ENCODE measurements at regions not wholly inside any gene's neighbourhood (a gene's known extent, or its start where the extent isn't known, plus 50 kb on each side); places are given as distances from the start of the nearest gene placed in this dataset.

- DNase-seq (ENCODE audit: low read depth) = no peak
- no peak for TF ChIP-seq CTCF (IDR thresholded peaks at IDR 0.05; ENCODE audit: insufficient read depth, low read depth, low read length)
- H3K4me3 ChIP-seq (ENCODE audit: low read depth, low read length) = no peak overlapping the region
These were observed 407.5 kb upstream of the CELF2 start for GRCh38 chr10:10610171-10610570.

GRCh38 chr10:10612151-10612550 is 405.5 kb upstream of the CELF2 start:
- TF ChIP-seq CTCF (IDR thresholded peaks at IDR 0.05; ENCODE audit: insufficient read depth, low read depth, low read length) = no peak
- no peak for DNase-seq (ENCODE audit: low read depth)
- no peak overlapping the region for H3K4me3 ChIP-seq (ENCODE audit: low read depth, low read length)

GRCh38 chr10:10613656-10614244 is 403.9 kb upstream of the CELF2 start:
- no peak overlapping the region for H3K4me3 ChIP-seq (ENCODE audit: low read depth, low read length)
- peak; percentile 41 for DNase-seq (ENCODE audit: low read depth)
- no peak for TF ChIP-seq CTCF (IDR thresholded peaks at IDR 0.05; ENCODE audit: insufficient read depth, low read depth, low read length)

DNA sequence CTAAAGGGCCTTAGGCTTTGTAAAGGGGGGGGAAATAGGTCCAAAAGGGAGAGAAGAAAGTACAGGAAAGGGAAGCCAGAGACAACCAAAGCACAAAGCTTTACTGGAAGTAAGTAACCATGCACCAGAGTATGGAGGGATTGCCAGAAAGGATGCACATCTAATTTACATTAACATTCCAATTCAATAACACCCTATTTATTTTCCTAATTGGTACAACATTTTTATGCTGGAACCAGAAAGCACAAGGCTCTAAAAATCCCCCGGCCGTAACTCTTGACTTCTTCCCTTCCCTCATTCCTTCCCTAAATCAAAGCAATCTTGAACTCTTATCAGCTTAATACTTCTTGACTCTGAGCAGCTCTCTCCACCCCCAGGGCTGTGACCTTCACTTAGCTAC is 400.0 kb upstream of the CELF2 start:
- no peak for DNase-seq (ENCODE audit: low read depth)
- no peak for TF ChIP-seq CTCF (IDR thresholded peaks at IDR 0.05; ENCODE audit: insufficient read depth, low read depth, low read length)
- H3K4me3 ChIP-seq (ENCODE audit: low read depth, low read length) = no peak overlapping the region

DNA sequence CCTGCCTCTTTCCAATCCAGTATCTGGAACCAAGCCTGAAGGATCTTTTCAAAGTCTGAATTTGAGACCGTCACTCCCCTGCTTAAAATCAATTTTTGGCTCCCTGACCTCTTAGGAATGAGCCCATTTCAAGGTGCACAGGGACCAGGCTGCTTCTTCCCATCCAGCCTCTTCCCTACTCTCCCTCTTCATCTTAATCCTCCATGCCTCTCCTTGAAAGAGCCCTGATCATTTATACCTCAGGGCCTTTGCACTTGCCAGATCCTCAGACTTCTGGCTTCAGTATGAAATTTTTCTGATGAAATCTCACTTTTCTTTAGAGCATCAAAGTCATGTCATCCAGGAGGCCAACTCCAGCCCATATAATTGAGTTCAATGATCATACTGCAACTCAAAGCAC is 399.5 kb upstream of the CELF2 start:
- no peak overlapping the region for H3K4me3 ChIP-seq (ENCODE audit: low read depth, low read length)
- no peak for DNase-seq (ENCODE audit: low read depth)

DNA sequence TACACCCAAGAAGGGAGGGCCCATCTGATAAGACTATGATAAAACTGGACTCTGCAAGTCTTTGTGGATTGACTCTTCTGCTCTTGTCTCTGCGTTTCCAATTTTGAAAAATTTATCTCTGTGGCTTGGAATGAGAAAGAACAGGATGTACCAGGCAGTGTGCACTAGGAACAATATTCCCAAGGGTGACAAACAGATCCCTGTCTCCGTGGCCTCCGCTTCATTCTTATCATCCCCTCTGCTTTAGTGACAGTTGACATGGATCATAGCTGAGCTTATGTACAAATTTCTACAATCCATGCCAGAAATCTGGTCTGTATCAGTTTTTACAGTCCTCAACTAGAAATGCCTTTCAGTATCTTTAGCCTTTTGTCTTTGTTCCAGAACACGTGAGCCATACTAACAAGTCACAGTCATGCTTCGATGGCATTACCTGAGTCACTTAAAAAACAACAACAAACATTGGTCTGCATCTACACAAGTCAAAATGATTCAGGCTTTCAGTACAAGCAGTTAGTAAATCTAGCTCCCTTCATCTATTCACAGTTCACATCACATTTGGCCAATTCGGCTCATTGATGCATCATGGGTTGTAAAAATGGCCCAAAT is 393.6 kb upstream of the CELF2 start:
- DNase-seq (ENCODE audit: low read depth) = no peak
- no peak overlapping the region for H3K4me3 ChIP-seq (ENCODE audit: low read depth, low read length)
- no peak for TF ChIP-seq CTCF (IDR thresholded peaks at IDR 0.05; ENCODE audit: insufficient read depth, low read depth, low read length)

More for the DNA sequence above, 399.5 kb upstream of the CELF2 start:
- no peak for TF ChIP-seq CTCF (IDR thresholded peaks at IDR 0.05; ENCODE audit: insufficient read depth, low read depth, low read length)

- H3K4me3 ChIP-seq (ENCODE audit: low read depth, low read length) = no peak overlapping the region
- no peak for TF ChIP-seq CTCF (IDR thresholded peaks at IDR 0.05; ENCODE audit: insufficient read depth, low read depth, low read length)
- no peak for DNase-seq (ENCODE audit: low read depth)
These were observed 393.1 kb upstream of the CELF2 start for GRCh38 chr10:10624567-10624962.
